Immature natural killer cell (primary cell): ENCODE measurements at regions not wholly inside any gene's neighbourhood (a gene's known extent, or its start where the extent isn't known, plus 50 kb on each side); places are given as distances from the start of the nearest gene placed in this dataset.

ENCODE experiments used
- DNase-seq, 3 donors: peaks; one replicate each; pipeline ENCODE4 v3.0.0; 2022; ENCODE audit warnings: mixed read lengths in 1 of 3
- H3K27ac Mint-ChIP-seq, 6 donors: one replicate each; pipeline ENCODE4 v1.8.0; 2020; ENCODE audit warnings: mixed read lengths in 6 of 6, mild to moderate bottlenecking in 5 of 6, inconsistent platforms in 4 of 6, moderate library complexity in 3 of 6
- H3K27me3 Mint-ChIP-seq, 3 donors: one replicate each; pipeline ENCODE4 v1.8.0; 2020 to 2021; ENCODE audit warnings: low read depth in 3 of 3, mild to moderate bottlenecking in 3 of 3, mixed read lengths in 3 of 3, moderate library complexity in 3 of 3, inconsistent platforms in 1 of 3
- H3K36me3 Mint-ChIP-seq, 3 donors: one replicate each; pipeline ENCODE4 v1.8.0; 2020; ENCODE audit warnings: mixed read lengths in 3 of 3, inconsistent platforms in 2 of 3, mild to moderate bottlenecking in 2 of 3
- H3K4me1 Mint-ChIP-seq, 2 donors: one replicate each; pipeline ENCODE4 v1.8.0; 2020; ENCODE audit warnings: inconsistent platforms in 2 of 2, mild to moderate bottlenecking in 2 of 2, mixed read lengths in 2 of 2, moderate library complexity in 1 of 2
- H3K4me3 Mint-ChIP-seq, 5 donors: one replicate each; pipeline ENCODE4 v1.8.0; 2020; ENCODE audit warnings: mild to moderate bottlenecking in 5 of 5, mixed read lengths in 5 of 5, inconsistent platforms in 3 of 5, moderate library complexity in 3 of 5
- H3K9me3 Mint-ChIP-seq, 6 donors: one replicate each; pipeline ENCODE4 v1.8.0; 2020; ENCODE audit warnings: mild to moderate bottlenecking in 6 of 6, mixed read lengths in 6 of 6, inconsistent platforms in 4 of 6, moderate library complexity in 3 of 6

DNA sequence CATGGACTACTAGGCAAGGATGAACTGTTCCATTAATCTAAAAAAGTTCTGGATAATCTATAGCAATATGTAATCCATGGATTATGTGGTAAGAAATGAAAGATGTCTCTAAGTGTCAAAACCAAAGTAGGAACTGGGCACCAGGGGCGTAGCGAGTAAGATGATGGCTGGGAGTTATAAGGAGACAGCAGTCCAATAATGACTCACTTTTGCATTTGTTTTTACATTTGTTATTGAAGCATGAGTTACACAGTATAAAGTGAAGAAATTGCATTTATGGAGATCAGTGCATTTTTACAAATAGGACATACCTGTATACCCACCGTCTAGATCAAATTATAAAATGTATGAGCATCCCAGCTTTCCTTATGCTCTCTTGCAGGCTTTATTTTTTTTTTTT, 878.5 kb upstream of the MAP3K7 start:
- Mint-ChIP-seq H3K36me3 (peaks cover 0 to 4% (median 0%) of the 10 kb centered on the region in 3 donors), H3K27ac (no peak overlapping the region), H3K4me1 (no peaks in the 10 kb centered on the region), H3K4me3 (no peak overlapping the region), H3K9me3 (peaks cover 2 to 23% (median 9%) of the 10 kb centered on the region in 6 donors), H3K27me3 (peaks cover 1 to 3% (median 2%) of the 10 kb centered on the region in 3 donors)
- DNase-seq: no peak

DNA sequence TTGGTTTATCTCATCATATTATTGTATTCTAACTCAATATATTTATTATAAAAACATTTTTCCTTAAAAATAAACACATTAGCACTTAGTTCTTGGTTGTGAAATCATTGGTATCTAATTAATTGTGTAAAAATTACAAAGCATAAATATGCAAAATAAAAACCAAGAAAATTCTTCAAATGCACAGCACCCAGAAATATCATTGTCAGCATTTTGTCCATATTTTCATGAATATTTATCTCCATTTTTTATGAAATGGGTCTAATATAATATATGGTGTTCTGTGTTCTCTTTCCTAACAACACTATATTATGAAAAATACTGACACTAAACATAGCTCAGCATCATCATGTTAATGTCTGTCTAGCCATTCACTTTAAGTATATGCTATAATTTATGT, 877.8 kb upstream of the MAP3K7 start:
- Mint-ChIP-seq H3K9me3 (peaks cover 2 to 23% (median 7%) of the 10 kb centered on the region in 6 donors), H3K4me3 (no peak overlapping the region), H3K27me3 (peaks cover 1 to 3% (median 2%) of the 10 kb centered on the region in 3 donors), H3K36me3 (peaks cover 0 to 4% (median 0%) of the 10 kb centered on the region in 3 donors), H3K27ac (no peak overlapping the region), H3K4me1 (no peaks in the 10 kb centered on the region)
- DNase-seq: no peak

GRCh38 chr6:91464201-91464600, 877.3 kb upstream of the MAP3K7 start:
- H3K4me1 Mint-ChIP-seq: peaks cover under 1 to 3% of the 10 kb centered on the region in 2 donors
- H3K27me3 Mint-ChIP-seq: peaks cover 1 to 3% (median 2%) of the 10 kb centered on the region in 3 donors
- no peak overlapping the region for H3K4me3 Mint-ChIP-seq
- H3K36me3 Mint-ChIP-seq: peaks cover 0 to under 1% (median 0%) of the 10 kb centered on the region in 3 donors
- no peak overlapping the region for H3K27ac Mint-ChIP-seq
- no peak for DNase-seq
- H3K9me3 Mint-ChIP-seq: peaks cover 0 to 23% (median 7%) of the 10 kb centered on the region in 6 donors

- no peak overlapping the region for H3K4me3 Mint-ChIP-seq
- peaks cover 9 to 22% of the 10 kb centered on the region in 2 donors for H3K4me1 Mint-ChIP-seq
- H3K27me3 Mint-ChIP-seq: peaks cover 0 to 2% (median 0%) of the 10 kb centered on the region in 3 donors
- H3K27ac Mint-ChIP-seq: no peak overlapping the region
- no peak for DNase-seq
- H3K36me3 Mint-ChIP-seq: peaks cover 0 to under 1% (median 0%) of the 10 kb centered on the region in 3 donors
- peaks cover 0 to 20% (median 3%) of the 10 kb centered on the region in 6 donors for H3K9me3 Mint-ChIP-seq
These were observed 875.4 kb upstream of the MAP3K7 start for GRCh38 chr6:91462241-91462640.

DNA sequence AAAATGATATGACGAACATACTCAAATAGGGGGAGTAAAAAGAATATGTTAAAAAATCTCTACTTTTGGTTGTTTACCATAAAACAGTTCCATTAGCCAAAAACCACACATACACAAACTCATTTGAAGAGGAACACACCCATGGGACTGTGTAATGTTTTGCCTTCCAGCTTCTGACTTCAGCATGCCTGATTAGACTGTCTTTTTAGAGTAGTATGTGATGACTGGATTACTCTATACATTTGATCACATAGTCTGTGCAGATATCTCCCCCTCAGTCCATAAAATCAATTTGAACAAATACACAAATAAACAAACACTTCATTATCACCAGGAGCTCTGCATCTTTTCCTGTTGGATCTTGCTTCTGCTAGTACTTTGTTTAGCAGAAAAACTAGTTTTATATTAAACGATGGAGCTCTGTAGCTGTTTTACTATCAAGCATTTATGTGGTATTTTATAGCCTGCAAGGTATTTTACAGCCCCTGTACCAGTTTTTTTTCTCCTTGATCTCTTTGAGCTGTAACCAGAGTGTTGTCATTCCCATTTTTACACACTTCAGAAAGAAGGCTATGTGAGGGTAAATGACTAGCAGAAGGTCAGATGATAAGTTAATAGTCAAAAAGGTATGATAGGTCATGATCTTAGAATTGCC, 866.5 kb upstream of the MAP3K7 start:
- H3K27me3 Mint-ChIP-seq: peaks cover 0 to 2% (median 0%) of the 10 kb centered on the region in 3 donors
- H3K4me1 Mint-ChIP-seq: peaks cover 2 to 10% of the 10 kb centered on the region in 2 donors
- H3K4me3 Mint-ChIP-seq: no peak overlapping the region
- no peak overlapping the region for H3K27ac Mint-ChIP-seq
- peaks cover 0 to 24% (median 9%) of the 10 kb centered on the region in 6 donors for H3K9me3 Mint-ChIP-seq
- H3K36me3 Mint-ChIP-seq: peaks cover 0 to 6% (median 4%) of the 10 kb centered on the region in 3 donors
- DNase-seq: no peak

DNA sequence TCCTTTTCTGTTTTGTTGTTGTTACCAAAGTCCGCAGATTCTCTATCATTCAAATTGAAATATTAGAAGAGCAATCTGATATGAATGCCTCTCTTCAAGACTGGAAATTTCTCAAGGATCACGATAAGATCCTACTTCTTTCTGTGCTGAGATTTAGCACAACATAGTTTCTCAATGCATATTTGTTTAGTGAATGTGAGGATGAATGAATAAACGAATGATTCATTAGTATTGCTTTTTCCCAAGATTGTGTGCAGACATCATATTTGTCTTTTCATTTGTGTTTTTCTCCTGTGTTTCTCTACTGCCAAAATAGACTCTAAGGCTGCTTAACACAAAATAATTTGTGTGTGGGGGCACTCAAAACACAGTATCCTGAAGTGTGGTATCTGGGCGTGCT, 862.7 kb upstream of the MAP3K7 start:
- no peaks in the 10 kb centered on the region for H3K36me3 Mint-ChIP-seq
- H3K27me3 Mint-ChIP-seq: peaks cover 0 to 2% (median 0%) of the 10 kb centered on the region in 3 donors
- no peak overlapping the region for H3K4me3 Mint-ChIP-seq
- peaks cover 0 to 7% (median 4%) of the 10 kb centered on the region in 6 donors for H3K9me3 Mint-ChIP-seq
- no peak for DNase-seq
- no peaks in the 10 kb centered on the region for H3K4me1 Mint-ChIP-seq
- no peak overlapping the region for H3K27ac Mint-ChIP-seq

GRCh38 chr6:91447530-91448254, 860.8 kb upstream of the MAP3K7 start:
- no peak overlapping the region for H3K4me3 Mint-ChIP-seq
- peaks cover 0 to 2% (median 0%) of the 10 kb centered on the region in 3 donors for H3K27me3 Mint-ChIP-seq

GRCh38 chr6:91447081-91447480, 860.2 kb upstream of the MAP3K7 start:
- no peak overlapping the region for H3K27ac Mint-ChIP-seq
- H3K36me3 Mint-ChIP-seq: no peaks in the 10 kb centered on the region

More at GRCh38 chr6:91447530-91448254, 860.8 kb upstream of the MAP3K7 start:
- DNase-seq: no peak
- Mint-ChIP-seq H3K9me3 (peaks cover 0 to 7% (median 4%) of the 10 kb centered on the region in 6 donors), H3K27ac (no peak overlapping the region), H3K36me3 (no peaks in the 10 kb centered on the region), H3K4me1 (peaks cover 5 to 7% of the 10 kb centered on the region in 2 donors)

GRCh38 chr6:91443405-91443804, 856.5 kb upstream of the MAP3K7 start:
- Mint-ChIP-seq H3K27ac (no peak overlapping the region), H3K9me3 (peaks cover 0 to 4% (median under 1%) of the 10 kb centered on the region in 6 donors), H3K4me3 (no peak overlapping the region), H3K27me3 (no peaks in the 10 kb centered on the region), H3K36me3 (no peaks in the 10 kb centered on the region), H3K4me1 (peaks cover 26 to 40% of the 10 kb centered on the region in 2 donors)
- no peak for DNase-seq

More at GRCh38 chr6:91447081-91447480, 860.2 kb upstream of the MAP3K7 start:
- H3K9me3 Mint-ChIP-seq: peaks cover 0 to 7% (median 5%) of the 10 kb centered on the region in 6 donors
- DNase-seq: no peak
- H3K4me1 Mint-ChIP-seq: peaks cover 12 to 14% of the 10 kb centered on the region in 2 donors
- no peak overlapping the region for H3K4me3 Mint-ChIP-seq
- peaks cover 0 to 2% (median 0%) of the 10 kb centered on the region in 3 donors for H3K27me3 Mint-ChIP-seq

GRCh38 chr6:91442342-91442741, 855.5 kb upstream of the MAP3K7 start:
- H3K36me3 Mint-ChIP-seq: no peaks in the 10 kb centered on the region
- H3K9me3 Mint-ChIP-seq: peaks cover 0 to 4% (median under 1%) of the 10 kb centered on the region in 6 donors
- H3K27ac Mint-ChIP-seq: peak overlapping the region in 4 of 6 donors; percentile 11 to 62 (median 44)
- H3K4me3 Mint-ChIP-seq: peak overlapping the region in 1 of 5 donors; percentile 4
- peaks cover 32 to 50% of the 10 kb centered on the region in 2 donors for H3K4me1 Mint-ChIP-seq
- peaks cover 0 to 1% (median 0%) of the 10 kb centered on the region in 3 donors for H3K27me3 Mint-ChIP-seq
- no peak for DNase-seq

DNA sequence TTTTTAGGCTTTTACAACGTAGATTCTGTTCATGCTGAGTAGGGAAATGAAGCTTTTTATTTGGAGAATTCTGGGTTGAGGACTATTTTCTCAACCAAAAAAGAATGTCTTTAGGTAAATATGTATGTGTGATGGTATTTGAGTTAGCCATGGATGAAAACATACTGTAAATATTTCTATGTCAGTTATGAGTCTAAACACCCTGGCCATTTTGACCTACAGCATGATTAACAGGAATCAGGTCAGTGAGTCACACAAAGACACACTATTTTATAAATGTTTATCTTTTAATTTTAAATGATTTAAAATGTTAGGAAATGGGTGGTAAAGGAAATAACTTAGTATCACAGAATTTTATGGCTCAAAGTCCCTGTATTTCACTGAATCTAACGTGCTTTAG, 851.7 kb upstream of the MAP3K7 start:
- H3K4me1 Mint-ChIP-seq: peaks cover 36 to 56% of the 10 kb centered on the region in 2 donors
- H3K36me3 Mint-ChIP-seq: no peaks in the 10 kb centered on the region
- H3K27me3 Mint-ChIP-seq: peaks cover 0 to 1% (median 0%) of the 10 kb centered on the region in 3 donors
- no peak overlapping the region for H3K4me3 Mint-ChIP-seq
- no peak overlapping the region for H3K27ac Mint-ChIP-seq
- peaks cover 0 to 8% (median under 1%) of the 10 kb centered on the region in 6 donors for H3K9me3 Mint-ChIP-seq
- DNase-seq: no peak

- Mint-ChIP-seq H3K9me3 (peaks cover 0 to 11% (median under 1%) of the 10 kb centered on the region in 6 donors), H3K4me3 (peak overlapping the region in 3 of 5 donors; percentile 19 to 34 (median 33)), H3K36me3 (no peaks in the 10 kb centered on the region), H3K27ac (peak overlapping the region in 1 of 6 donors; percentile 3), H3K27me3 (peaks cover 0 to 1% (median 0%) of the 10 kb centered on the region in 3 donors), H3K4me1 (peaks cover 27 to 45% of the 10 kb centered on the region in 2 donors)
- peak; percentile 27 to 43 (median 29) for DNase-seq
These were observed 850.5 kb upstream of the MAP3K7 start for GRCh38 chr6:91437315-91437729.

- H3K36me3 Mint-ChIP-seq: no peaks in the 10 kb centered on the region
- H3K4me1 Mint-ChIP-seq: peaks cover 20 to 36% of the 10 kb centered on the region in 2 donors
- peaks cover 0 to 10% (median 0%) of the 10 kb centered on the region in 6 donors for H3K9me3 Mint-ChIP-seq
- DNase-seq: no peak
- H3K27me3 Mint-ChIP-seq: peaks cover 0 to 1% (median 0%) of the 10 kb centered on the region in 3 donors
- no peak overlapping the region for H3K4me3 Mint-ChIP-seq
- no peak overlapping the region for H3K27ac Mint-ChIP-seq
These were observed 849.6 kb upstream of the MAP3K7 start for GRCh38 chr6:91436448-91436847.

GRCh38 chr6:91435630-91436029, 848.8 kb upstream of the MAP3K7 start:
- Mint-ChIP-seq H3K27me3 (peaks cover 0 to 1% (median 0%) of the 10 kb centered on the region in 3 donors), H3K27ac (no peak overlapping the region), H3K4me3 (no peak overlapping the region), H3K4me1 (peaks cover 18 to 32% of the 10 kb centered on the region in 2 donors), H3K36me3 (no peaks in the 10 kb centered on the region), H3K9me3 (peaks cover 0 to 10% (median 2%) of the 10 kb centered on the region in 6 donors)
- no peak for DNase-seq
